Naive thymus-derived CD8-positive, alpha-beta T cell (primary cell): ENCODE measurements at regions not wholly inside any gene's neighbourhood (a gene's known extent, or its start where the extent isn't known, plus 50 kb on each side); places are given as distances from the start of the nearest gene placed in this dataset.
A peak's percentile ranks its signal among the peaks of the same experiment; 100 is the strongest.
"Not testable (repeated sequence)": the region's sequence is repeated elsewhere in the genome, so short reads cannot be mapped to it uniquely, and the experiment has no call there.

Source experiments
- ATAC-seq, 2 donors: fragments of 150-1000 bp; cut with Tn5 transposase in 1 of 2; sonication (Bioruptor Pico), chemical (Tn5 transposase) in 1 of 2; 1 replicate in 1 of 2; 2 replicates in 1 of 2; pipeline ENCODE4 v1.10.0; 2021; ENCODE audit warnings: mild to moderate bottlenecking in 2 of 2, moderate library complexity in 2 of 2
- POLR2A ChIA-PET: fragments of 350-600 bp; sonication (Branson Sonifier 250); formaldehyde crosslinking; loops from one replicate; lab custom pipeline; 2021; ENCODE audit warnings: antibody characterized with exemption; lab: Charles Lee
- DNase-seq, 10 donors: peaks; one replicate each; pipeline versions ENCODE4 v3.0.0 to v3.0.0-alpha.2; 2020 to 2022
- H3K27ac Mint-ChIP-seq, 10 donors: one replicate each; pipeline ENCODE4 v1.8.0; 2020 to 2022; ENCODE audit warnings: mild to moderate bottlenecking in 10 of 10, mixed read lengths in 10 of 10, moderate library complexity in 4 of 10, inconsistent platforms in 1 of 10
- H3K27me3 Mint-ChIP-seq, 5 donors: one replicate each; pipeline ENCODE4 v1.8.0; 2021 to 2022; ENCODE audit warnings: mixed read lengths in 5 of 5
- H3K36me3 Mint-ChIP-seq, 3 donors: one replicate each; pipeline ENCODE4 v1.8.0; 2020 to 2022; ENCODE audit warnings: mixed read lengths in 3 of 3, mild to moderate bottlenecking in 2 of 3, inconsistent platforms in 1 of 3
- H3K4me1 Mint-ChIP-seq, 4 donors: one replicate each; pipeline ENCODE4 v1.8.0; 2021 to 2022; ENCODE audit warnings: mixed read lengths in 4 of 4
- H3K4me3 Mint-ChIP-seq, 10 donors: one replicate each; pipeline ENCODE4 v1.8.0; 2020 to 2022; ENCODE audit warnings: mild to moderate bottlenecking in 10 of 10, mixed read lengths in 10 of 10, moderate library complexity in 6 of 10, inconsistent platforms in 1 of 10
- H3K9me3 Mint-ChIP-seq, 9 donors: one replicate each; pipeline ENCODE4 v1.8.0; 2020 to 2022; ENCODE audit warnings: mixed read lengths in 9 of 9, mild to moderate bottlenecking in 3 of 9, inconsistent platforms in 1 of 9, moderate library complexity in 1 of 9

DNA sequence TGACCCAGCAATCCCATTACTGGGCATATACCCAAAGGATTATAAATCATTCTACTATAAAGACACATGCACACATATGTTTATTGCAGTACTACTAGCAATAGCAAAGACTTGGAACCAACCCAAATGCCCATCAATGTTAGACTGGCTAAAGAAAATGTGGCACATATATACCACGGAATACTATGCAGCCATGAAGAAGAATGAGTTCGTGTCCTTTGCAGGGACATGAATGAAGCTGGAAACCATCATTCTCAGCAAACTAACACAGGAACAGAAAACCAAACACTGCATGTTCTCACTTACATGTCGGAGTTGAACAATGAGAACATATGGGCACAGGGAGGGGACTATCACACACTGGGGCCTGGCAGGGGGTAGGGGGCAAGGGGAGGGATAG is 183.0 kb downstream of the HACE1 start:
- H3K27ac Mint-ChIP-seq, POLR2A ChIA-PET, H3K4me3 Mint-ChIP-seq, H3K27me3 Mint-ChIP-seq, ATAC-seq, DNase-seq, H3K4me1 Mint-ChIP-seq: not testable (repeated sequence)
- Mint-ChIP-seq H3K36me3 (peaks cover 0 to 31% (median 4%) of the 10 kb centered on the region in 3 donors), H3K9me3 (peaks cover 7 to 45% (median 16%) of the 10 kb centered on the region in 9 donors)

DNA sequence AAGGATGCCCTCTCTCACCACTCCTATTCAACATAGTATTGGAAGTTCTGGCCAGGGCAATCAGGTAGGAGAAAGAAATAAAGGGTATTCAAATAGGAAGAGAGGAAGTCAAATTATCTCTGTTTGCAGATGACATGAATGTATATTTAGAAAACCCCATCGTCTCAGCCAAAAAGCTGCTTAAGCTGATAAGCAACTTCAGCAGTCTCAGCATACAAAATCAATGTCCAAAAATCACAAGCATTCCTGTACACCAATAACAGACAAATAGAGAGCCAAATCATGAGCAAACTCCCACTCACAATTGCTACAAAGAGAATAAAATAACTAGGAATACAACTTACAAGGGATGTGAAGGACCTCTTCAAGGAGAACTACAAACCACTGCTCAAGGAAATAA is 184.6 kb downstream of the HACE1 start:
- not testable (repeated sequence) for H3K4me1 Mint-ChIP-seq
- H3K9me3 Mint-ChIP-seq, result peaks cover 7 to 50% (median 16%) of the 10 kb centered on the region in 9 donors

DNA sequence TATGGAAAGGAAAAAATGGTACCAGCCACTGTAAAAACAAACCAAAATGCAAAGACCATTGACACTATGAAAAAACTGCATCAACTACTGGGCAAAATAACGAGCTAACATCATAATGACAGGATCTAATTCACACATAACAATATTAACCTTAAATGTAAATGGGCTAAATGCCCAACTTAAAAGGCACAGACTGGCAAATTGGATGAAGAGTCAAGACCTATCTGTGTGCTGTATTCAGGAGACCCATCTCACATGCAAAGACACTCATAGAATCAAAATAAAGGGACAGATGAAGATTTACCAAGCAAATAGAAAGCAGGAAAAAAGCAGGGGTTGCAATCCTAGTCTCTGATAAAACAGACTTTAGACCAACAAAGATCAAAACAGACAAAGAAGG is 186.6 kb downstream of the HACE1 start:
- Mint-ChIP-seq H3K27ac (peak overlapping the region in 1 of 10 donors; percentile 2), H3K9me3 (peaks cover 7 to 50% (median 14%) of the 10 kb centered on the region in 9 donors), H3K36me3 (peaks cover 0 to 21% (median 4%) of the 10 kb centered on the region in 3 donors)
- H3K27me3 Mint-ChIP-seq, POLR2A ChIA-PET, H3K4me1 Mint-ChIP-seq, DNase-seq, ATAC-seq, H3K4me3 Mint-ChIP-seq: not testable (repeated sequence)

More for the DNA sequence above, 184.6 kb downstream of the HACE1 start:
- POLR2A ChIA-PET, ATAC-seq, H3K4me3 Mint-ChIP-seq, H3K27ac Mint-ChIP-seq, H3K27me3 Mint-ChIP-seq, DNase-seq: not testable (repeated sequence)
- H3K36me3 Mint-ChIP-seq, result peaks cover 0 to 31% (median 4%) of the 10 kb centered on the region in 3 donors

DNA sequence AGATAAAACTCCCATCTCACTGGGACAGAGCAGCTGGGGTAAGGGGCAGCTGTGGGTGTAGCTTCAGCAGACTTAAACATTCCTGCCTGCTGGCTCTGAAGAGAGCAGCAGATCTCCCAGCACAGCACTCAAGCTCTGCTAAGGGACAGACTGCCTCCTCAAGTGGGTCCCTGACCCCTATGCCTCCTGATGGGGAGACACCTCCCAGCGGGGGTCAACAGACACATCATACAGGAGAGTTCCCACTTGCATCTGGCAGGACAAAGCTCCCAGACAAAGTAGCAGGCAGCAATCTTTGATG is 188.2 kb downstream of the HACE1 start:
- H3K27ac Mint-ChIP-seq, POLR2A ChIA-PET, H3K4me1 Mint-ChIP-seq, H3K27me3 Mint-ChIP-seq, ATAC-seq, DNase-seq, H3K4me3 Mint-ChIP-seq: not testable (repeated sequence)
- H3K36me3 Mint-ChIP-seq, result peaks cover 0 to 19% (median 4%) of the 10 kb centered on the region in 3 donors
- H3K9me3 Mint-ChIP-seq, result peaks cover 7 to 51% (median 13%) of the 10 kb centered on the region in 9 donors

DNA sequence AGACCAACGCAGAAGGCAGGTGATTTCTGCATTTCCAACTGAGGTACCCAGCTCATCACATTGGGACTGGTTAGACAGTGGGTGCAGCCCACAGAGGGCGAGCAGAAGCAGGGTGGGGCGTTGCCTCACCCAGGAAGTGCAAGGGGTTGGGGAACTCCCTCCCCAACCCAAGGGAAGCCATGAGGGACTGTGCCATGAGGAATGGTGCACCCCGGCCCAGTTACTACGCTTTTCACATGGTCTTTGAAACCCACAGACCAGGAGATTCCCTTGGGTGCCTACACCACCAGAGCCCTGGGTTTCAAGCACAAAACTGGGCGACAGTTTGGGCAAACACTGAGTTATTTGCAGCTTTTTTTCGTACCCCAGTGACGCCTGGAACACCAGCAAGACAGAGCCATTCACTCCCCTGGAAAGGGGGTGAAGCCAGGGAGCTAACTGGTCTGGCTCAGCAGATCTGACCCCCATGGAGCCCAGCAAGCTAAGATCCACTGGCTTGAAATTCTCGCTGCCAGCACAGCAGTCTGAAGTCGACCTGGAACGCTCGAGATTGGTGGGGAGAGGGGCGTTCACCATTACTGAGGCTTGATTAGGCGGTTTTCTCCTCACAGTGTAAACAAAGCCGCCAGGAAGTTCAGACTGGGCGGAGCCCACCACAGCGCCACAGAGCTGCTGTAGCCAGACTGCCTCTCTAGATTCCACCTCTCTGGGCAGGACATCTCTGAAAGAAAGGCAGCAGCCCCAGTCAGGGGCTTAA is 188.7 kb downstream of the HACE1 start:
- ATAC-seq, H3K4me1 Mint-ChIP-seq, H3K27me3 Mint-ChIP-seq, DNase-seq, POLR2A ChIA-PET, H3K4me3 Mint-ChIP-seq, H3K27ac Mint-ChIP-seq: not testable (repeated sequence)
- peaks cover 0 to 23% (median 4%) of the 10 kb centered on the region in 3 donors for H3K36me3 Mint-ChIP-seq
- peaks cover 6 to 51% (median 12%) of the 10 kb centered on the region in 9 donors for H3K9me3 Mint-ChIP-seq

DNA sequence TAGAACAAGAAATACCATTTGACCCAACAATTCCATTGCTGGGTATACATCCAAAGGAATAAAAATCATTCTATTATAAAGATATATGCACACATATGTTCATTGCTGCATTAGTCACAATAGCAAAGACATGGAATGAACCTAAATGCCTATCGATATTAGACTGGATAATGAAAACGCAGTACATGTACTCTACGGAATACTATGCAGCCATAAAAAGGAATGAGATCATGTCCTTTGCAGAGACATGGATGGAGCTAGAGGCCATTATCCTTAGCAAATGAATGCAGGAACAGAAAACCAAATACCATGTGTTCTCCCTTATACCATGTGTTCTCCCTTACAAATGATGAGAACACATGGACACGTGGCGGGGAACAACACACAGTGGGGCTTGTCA is 190.2 kb downstream of the HACE1 start:
- Mint-ChIP-seq H3K4me1 (no peaks in the 10 kb centered on the region), H3K27ac (no peak overlapping the region), H3K4me3 (no peak overlapping the region), H3K27me3 (peaks cover 0 to 6% (median 3%) of the 10 kb centered on the region in 5 donors), H3K36me3 (peaks cover 0 to 29% (median 3%) of the 10 kb centered on the region in 3 donors), H3K9me3 (peaks cover 6 to 51% (median 10%) of the 10 kb centered on the region in 9 donors)
- no peak for ATAC-seq
- POLR2A ChIA-PET, result no interaction called here
- DNase-seq, result no peak

DNA sequence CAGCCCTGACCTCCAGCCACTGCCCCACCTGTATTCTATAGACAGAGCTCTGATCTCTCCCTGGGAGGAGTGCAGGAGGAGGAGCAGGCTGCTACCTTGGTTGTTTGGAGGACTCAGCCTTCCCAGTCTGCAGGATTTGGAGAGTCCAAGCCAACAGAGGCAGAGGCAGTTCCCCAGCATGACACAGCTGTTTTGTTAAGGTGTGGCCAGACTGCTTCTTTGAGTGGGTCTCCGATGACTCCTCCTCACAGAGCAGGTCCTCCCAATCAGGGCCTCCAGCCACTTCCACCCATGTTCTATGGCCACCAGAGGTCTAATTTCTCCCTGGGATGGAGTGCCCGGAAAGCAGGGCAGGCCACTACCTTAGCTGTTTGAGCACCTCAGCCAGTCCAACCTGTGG is 203.5 kb downstream of the HACE1 start:
- no peak overlapping the region for H3K4me3 Mint-ChIP-seq
- H3K27ac Mint-ChIP-seq, result no peak overlapping the region
- peaks cover 0 to 7% (median 0%) of the 10 kb centered on the region in 3 donors for H3K36me3 Mint-ChIP-seq
- H3K4me1 Mint-ChIP-seq, result peaks cover 0 to 3% (median 0%) of the 10 kb centered on the region in 4 donors
- ATAC-seq, result no peak
- POLR2A ChIA-PET, result no interaction called here
- H3K9me3 Mint-ChIP-seq, result peaks cover 0 to 12% (median 3%) of the 10 kb centered on the region in 9 donors
- no peak for DNase-seq
- peaks cover 0 to 31% (median 12%) of the 10 kb centered on the region in 5 donors for H3K27me3 Mint-ChIP-seq

DNA sequence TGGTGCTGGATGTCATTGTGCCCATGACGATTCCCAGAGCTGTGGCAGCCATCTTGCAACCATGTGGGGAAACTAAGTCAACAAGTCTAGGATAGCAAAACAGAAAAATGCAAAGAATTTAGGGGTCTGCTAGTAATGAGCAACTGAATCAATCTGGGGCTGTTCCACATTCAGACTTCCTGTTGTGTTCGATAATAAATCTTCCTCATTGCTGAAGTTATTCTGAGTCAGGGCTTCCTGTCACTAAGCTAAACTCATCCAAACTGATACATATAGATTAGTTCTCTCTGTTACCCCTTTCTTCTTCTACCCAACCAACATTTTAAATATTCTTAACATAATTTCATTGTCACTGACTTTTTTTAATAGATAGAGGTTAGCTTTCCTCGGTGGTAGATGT is 205.9 kb downstream of the HACE1 start:
- ATAC-seq, result no peak
- POLR2A ChIA-PET, result no interaction called here
- Mint-ChIP-seq H3K36me3 (peaks cover 0 to 4% (median 0%) of the 10 kb centered on the region in 3 donors), H3K9me3 (peaks cover 0 to 7% (median 0%) of the 10 kb centered on the region in 9 donors), H3K4me1 (peaks cover 0 to 3% (median 0%) of the 10 kb centered on the region in 4 donors), H3K27ac (no peak overlapping the region), H3K27me3 (peaks cover 0 to 19% (median 10%) of the 10 kb centered on the region in 5 donors), H3K4me3 (no peak overlapping the region)
- no peak for DNase-seq

DNA sequence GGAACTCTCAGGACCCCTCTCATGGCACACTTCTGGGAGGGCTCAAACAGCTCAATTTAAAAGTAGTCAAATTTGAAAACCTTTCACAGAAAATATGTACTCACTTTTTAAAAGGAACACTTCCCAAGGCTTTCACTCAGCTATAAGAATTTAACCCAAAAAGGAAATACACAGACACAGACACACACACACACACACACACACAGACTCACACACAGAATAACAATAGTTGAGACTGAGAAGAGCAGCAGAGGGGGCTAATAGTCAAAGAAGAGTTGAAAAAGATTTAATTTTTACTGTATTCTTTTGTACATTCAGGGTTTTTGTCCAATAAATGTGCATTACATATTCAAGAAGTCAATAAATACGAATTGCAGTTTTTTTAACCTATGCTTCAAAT is 211.4 kb downstream of the HACE1 start:
- POLR2A ChIA-PET, result no interaction called here

DNA sequence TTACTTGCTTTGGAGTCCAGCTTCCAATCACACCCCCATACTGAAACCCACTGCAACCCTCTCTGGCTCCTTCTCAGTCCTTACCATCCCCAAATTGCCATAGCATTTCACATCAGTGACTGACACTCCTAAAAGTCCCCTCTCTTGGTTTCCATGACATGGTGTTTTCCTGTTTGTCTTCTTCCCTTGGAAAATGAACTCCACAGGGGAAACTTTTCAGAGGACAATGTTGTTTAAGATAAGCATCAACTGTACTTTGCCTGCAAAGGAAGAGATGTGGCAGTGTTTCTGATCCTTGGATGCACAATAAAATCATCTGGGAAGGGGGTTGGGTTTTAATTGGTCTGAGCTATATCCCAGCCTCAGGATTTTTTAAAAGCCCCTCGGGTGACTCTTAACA is 214.9 kb downstream of the HACE1 start:
- DNase-seq, result no peak
- H3K4me1 Mint-ChIP-seq, result peaks cover 0 to 8% (median 0%) of the 10 kb centered on the region in 4 donors
- no peak for ATAC-seq
- H3K27me3 Mint-ChIP-seq, result peaks cover 0 to 20% (median 12%) of the 10 kb centered on the region in 5 donors
- H3K4me3 Mint-ChIP-seq, result no peak overlapping the region
- H3K9me3 Mint-ChIP-seq, result no peaks in the 10 kb centered on the region
- no peaks in the 10 kb centered on the region for H3K36me3 Mint-ChIP-seq
- no peak overlapping the region for H3K27ac Mint-ChIP-seq
- POLR2A ChIA-PET, result no interaction called here

More for the DNA sequence above, 211.4 kb downstream of the HACE1 start:
- ATAC-seq (no peak), DNase-seq (no peak)
- H3K36me3 Mint-ChIP-seq, result no peaks in the 10 kb centered on the region
- H3K4me3 Mint-ChIP-seq, result no peak overlapping the region
- H3K4me1 Mint-ChIP-seq, result no peaks in the 10 kb centered on the region
- H3K9me3 Mint-ChIP-seq, result no peaks in the 10 kb centered on the region
- H3K27me3 Mint-ChIP-seq, result peaks cover 0 to 20% (median 12%) of the 10 kb centered on the region in 5 donors
- no peak overlapping the region for H3K27ac Mint-ChIP-seq

DNA sequence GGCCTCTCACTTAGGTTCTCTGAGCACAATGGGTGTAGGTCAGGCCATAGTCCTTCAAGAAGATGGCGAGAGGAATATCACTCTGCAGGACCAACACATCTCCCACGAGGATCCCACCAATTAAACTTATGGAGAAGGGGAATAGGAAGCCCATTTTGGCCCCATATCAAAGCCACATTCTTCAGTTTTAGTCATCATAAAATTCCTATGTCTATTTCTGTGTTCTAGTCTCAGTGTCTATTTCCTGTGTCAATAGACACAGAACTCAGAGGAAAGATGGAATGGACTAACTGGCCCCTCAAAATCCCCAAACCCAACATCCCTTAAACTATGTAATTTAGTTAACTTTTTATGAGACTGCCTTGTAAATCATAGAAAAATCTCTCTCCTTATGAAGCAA is 216.8 kb downstream of the HACE1 start:
- POLR2A ChIA-PET, result no interaction called here
- H3K27ac Mint-ChIP-seq, result no peak overlapping the region
- H3K27me3 Mint-ChIP-seq, result peaks cover 0 to 17% (median 11%) of the 10 kb centered on the region in 5 donors
- no peaks in the 10 kb centered on the region for H3K36me3 Mint-ChIP-seq
- no peak for ATAC-seq
- DNase-seq, result no peak
- H3K9me3 Mint-ChIP-seq, result no peaks in the 10 kb centered on the region
- H3K4me3 Mint-ChIP-seq, result no peak overlapping the region
- H3K4me1 Mint-ChIP-seq, result peaks cover 0 to 21% (median 0%) of the 10 kb centered on the region in 4 donors

DNA sequence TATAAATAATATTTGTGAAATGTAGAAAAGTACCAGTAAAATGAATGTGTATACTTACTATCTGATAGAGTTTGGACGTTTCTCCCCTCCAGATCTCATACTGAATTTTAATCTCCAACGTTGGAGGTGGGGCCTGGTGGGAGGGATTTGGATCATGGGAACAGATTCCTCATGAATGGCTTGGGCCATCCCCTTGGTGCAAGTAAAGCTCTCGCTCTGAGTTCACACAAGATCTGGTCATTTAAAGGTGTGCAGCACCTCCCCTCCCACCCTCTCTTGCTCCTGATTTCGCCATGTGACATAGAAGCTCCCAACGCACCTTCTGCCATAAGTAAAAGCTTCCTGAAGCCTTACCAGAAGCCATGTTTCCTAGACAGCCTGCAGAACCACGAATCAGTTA is 219.0 kb downstream of the HACE1 start:
- Mint-ChIP-seq H3K4me3 (no peak overlapping the region), H3K27ac (no peak overlapping the region), H3K4me1 (peaks cover 0 to 21% (median 0%) of the 10 kb centered on the region in 4 donors), H3K9me3 (no peaks in the 10 kb centered on the region), H3K27me3 (peaks cover 0 to 6% (median 4%) of the 10 kb centered on the region in 5 donors), H3K36me3 (no peaks in the 10 kb centered on the region)
- POLR2A ChIA-PET, result no interaction called here
- DNase-seq, result no peak
- ATAC-seq, result no peak

DNA sequence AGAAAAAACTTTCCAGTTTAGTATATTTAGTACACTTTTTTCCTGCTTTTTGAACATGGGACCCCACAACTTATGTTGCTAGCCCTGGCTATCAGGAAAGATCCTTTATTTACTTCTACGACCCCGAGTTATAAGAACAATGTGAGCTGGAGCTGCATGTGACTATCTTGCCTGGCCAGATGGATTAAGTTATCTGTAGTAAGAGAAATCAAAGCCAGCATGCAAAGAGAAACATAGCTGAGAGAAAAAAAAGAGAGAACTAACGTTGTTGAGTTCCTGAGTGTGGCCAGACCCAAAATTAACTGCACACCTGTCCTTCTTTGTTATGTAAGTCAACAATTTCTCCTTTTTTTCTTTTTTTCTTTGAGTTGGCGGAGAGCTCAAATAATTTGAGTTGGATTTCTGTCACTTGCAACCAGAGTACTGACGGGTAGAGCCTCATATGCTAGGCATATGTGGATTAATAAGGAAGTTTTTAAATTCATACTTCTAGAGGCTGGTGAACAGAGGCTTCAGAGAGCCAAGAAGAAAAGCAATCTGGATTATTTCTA is 219.5 kb downstream of the HACE1 start:
- no peak for ATAC-seq
- H3K4me3 Mint-ChIP-seq, result no peak overlapping the region
- H3K27me3 Mint-ChIP-seq, result peaks cover 0 to 2% (median 0%) of the 10 kb centered on the region in 5 donors
- H3K4me1 Mint-ChIP-seq, result peaks cover 0 to 21% (median 0%) of the 10 kb centered on the region in 4 donors
- DNase-seq, result no peak
- H3K36me3 Mint-ChIP-seq, result no peaks in the 10 kb centered on the region
- H3K9me3 Mint-ChIP-seq, result no peaks in the 10 kb centered on the region
- POLR2A ChIA-PET, result no interaction called here
- H3K27ac Mint-ChIP-seq, result no peak overlapping the region
